DND-41 (cell line): ENCODE measurements at regions not wholly inside any gene's neighbourhood (a gene's known extent, or its start where the extent isn't known, plus 50 kb on each side); places are given as distances from the start of the nearest gene placed in this dataset.
"Not testable (repeated sequence)": the region's sequence is repeated elsewhere in the genome, so short reads cannot be mapped to it uniquely, and the experiment has no call there.

Experiments
- ATAC-seq: fragments of 200-7000 bp; cut with Tn5 transposase; 3 replicates; pipeline ENCODE4 v1.9.1; 2021; ENCODE audit warnings: low read depth; ENCODE audit not compliant: insufficient read depth
- DNase-seq: peaks from one replicate; pipeline ENCODE4 v3.0.0-alpha.2; 2020
- H2AFZ ChIP-seq: 2 replicates; pipeline ENCODE4 v1.6.0; 2012; ENCODE audit warnings: low read depth, low read length
- H3K27ac ChIP-seq: 2 replicates; pipeline ENCODE4 v1.5.1; 2012; ENCODE audit warnings: low read length, inconsistent platforms
- H3K27me3 ChIP-seq: fragments of 200-600 bp; sonication (generic); 2 replicates; pipeline ENCODE4 v1.6.0; 2012; ENCODE audit warnings: low read length, mild to moderate bottlenecking, inconsistent platforms; ENCODE audit not compliant: insufficient read depth, poor library complexity
- H3K36me3 ChIP-seq: 2 replicates; pipeline ENCODE4 v1.5.1; 2012; ENCODE audit warnings: low read length, inconsistent platforms; ENCODE audit not compliant: insufficient read depth
- H3K4me1 ChIP-seq: 2 replicates; pipeline ENCODE4 v1.5.1; 2012; ENCODE audit warnings: mild to moderate bottlenecking, low read length; ENCODE audit not compliant: insufficient read depth
- H3K4me2 ChIP-seq: 2 replicates; pipeline ENCODE4 v1.6.0; 2012; ENCODE audit warnings: mild to moderate bottlenecking, moderate library complexity, low read length, inconsistent platforms; ENCODE audit not compliant: insufficient read depth
- H3K4me3 ChIP-seq, 2 experiments: fragments of 200-600 bp in 1 of 2; shearing (Covaris generic) in 1 of 2; 2 replicates each; pipeline ENCODE4 v1.5.1; 2012 to 2016; ENCODE audit warnings: inconsistent platforms in 2 of 2, low read length in 2 of 2, mild to moderate bottlenecking in 2 of 2, low read depth in 1 of 2, moderate library complexity in 1 of 2
- H3K79me2 ChIP-seq: 2 replicates; pipeline ENCODE4 v1.6.0; 2012; ENCODE audit warnings: low read length, inconsistent platforms; ENCODE audit not compliant: insufficient read depth
- H3K9ac ChIP-seq: 2 replicates; pipeline ENCODE4 v1.6.0; 2012; ENCODE audit warnings: low read depth, mild to moderate bottlenecking, inconsistent platforms, low read length, moderate library complexity
- H3K9me3 ChIP-seq: 2 replicates; pipeline ENCODE4 v1.5.1; 2012; ENCODE audit warnings: low read length, moderate library complexity, mild to moderate bottlenecking, inconsistent platforms; ENCODE audit not compliant: insufficient read depth, severe bottlenecking
- H4K20me1 ChIP-seq: 2 replicates; pipeline ENCODE4 v1.6.0; 2012; ENCODE audit warnings: low read length; ENCODE audit not compliant: insufficient read depth
- EZH2 ChIP-seq: IDR thresholded peaks from 3 replicates; pipeline ENCODE4 v1.6.1; 2012; ENCODE audit warnings: borderline replicate concordance, low read depth, mild to moderate bottlenecking, moderate library complexity, low read length, inconsistent platforms; ENCODE audit not compliant: severe bottlenecking
- TF ChIP-seq, protein P1 (sequence below): IDR thresholded peaks from 2 replicates; pipeline ENCODE4 v1.5.1; 2012; ENCODE audit warnings: borderline replicate concordance, low read length, moderate library complexity, mild to moderate bottlenecking; ENCODE audit not compliant: poor library complexity, severe bottlenecking; ENCODE audit errors: extremely low read depth

DNA sequence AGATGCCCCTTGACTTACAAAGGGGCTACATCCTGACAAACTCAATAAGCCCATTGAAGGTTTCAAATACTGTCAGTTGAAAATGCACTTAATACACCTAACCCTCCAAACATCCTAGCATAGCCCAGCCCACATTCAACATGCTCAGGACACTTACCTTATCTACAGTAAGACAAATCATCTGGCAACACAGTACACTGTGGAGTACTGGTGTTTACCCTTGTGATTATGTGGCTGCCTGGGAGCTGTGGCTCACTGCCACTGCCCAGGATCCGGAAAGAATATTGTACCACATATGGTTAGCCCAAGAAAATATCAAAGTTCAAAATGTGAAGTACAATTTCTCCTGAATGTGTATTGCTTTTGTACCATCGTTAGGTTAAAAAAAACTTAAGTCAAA, 562.2 kb downstream of the HTR1A start:
- no peak for TF ChIP-seq EZH2
- TF ChIP-seq, protein P1, sequence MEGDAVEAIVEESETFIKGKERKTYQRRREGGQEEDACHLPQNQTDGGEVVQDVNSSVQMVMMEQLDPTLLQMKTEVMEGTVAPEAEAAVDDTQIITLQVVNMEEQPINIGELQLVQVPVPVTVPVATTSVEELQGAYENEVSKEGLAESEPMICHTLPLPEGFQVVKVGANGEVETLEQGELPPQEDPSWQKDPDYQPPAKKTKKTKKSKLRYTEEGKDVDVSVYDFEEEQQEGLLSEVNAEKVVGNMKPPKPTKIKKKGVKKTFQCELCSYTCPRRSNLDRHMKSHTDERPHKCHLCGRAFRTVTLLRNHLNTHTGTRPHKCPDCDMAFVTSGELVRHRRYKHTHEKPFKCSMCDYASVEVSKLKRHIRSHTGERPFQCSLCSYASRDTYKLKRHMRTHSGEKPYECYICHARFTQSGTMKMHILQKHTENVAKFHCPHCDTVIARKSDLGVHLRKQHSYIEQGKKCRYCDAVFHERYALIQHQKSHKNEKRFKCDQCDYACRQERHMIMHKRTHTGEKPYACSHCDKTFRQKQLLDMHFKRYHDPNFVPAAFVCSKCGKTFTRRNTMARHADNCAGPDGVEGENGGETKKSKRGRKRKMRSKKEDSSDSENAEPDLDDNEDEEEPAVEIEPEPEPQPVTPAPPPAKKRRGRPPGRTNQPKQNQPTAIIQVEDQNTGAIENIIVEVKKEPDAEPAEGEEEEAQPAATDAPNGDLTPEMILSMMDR: no peak
- DNase-seq: no peak
- ATAC-seq: no peak
- H3K79me2 ChIP-seq: no peaks in the 10 kb centered on the region
- H3K4me3 ChIP-seq: no peak overlapping the region
- no peaks in the 10 kb centered on the region for H3K4me1 ChIP-seq
- H4K20me1 ChIP-seq: no peaks in the 10 kb centered on the region
- H3K9me3 ChIP-seq: no peaks in the 10 kb centered on the region
- no peaks in the 10 kb centered on the region for H3K36me3 ChIP-seq
- H3K27me3 ChIP-seq: no peaks in the 10 kb centered on the region
- H2AFZ ChIP-seq: no peak overlapping the region
- no peak overlapping the region for H3K9ac ChIP-seq
- no peak overlapping the region for H3K4me2 ChIP-seq
- no peak overlapping the region for H3K27ac ChIP-seq

DNA sequence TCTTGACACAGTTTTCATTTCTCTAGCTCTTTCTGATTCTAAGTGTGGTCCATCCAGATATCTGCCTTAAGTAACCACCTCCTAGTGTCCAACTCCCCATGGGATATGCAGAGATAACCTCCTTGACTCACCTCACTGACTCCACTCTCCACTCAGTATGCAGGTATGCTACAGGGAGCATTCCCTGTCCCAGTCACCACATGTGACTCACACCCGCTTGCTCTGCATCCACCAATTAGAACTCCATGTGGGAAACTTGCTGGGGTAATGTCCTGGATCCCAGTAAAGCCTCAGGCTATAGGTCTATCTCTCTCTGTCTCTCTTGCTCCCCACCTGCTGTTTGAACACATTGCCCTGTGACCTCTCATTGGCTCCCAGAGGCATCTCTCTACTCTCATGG, 563.9 kb downstream of the HTR1A start:
- no peaks in the 10 kb centered on the region for H3K27me3 ChIP-seq
- H3K4me2 ChIP-seq: no peak overlapping the region
- no peak overlapping the region for H3K27ac ChIP-seq
- no peak overlapping the region for H2AFZ ChIP-seq
- no peak overlapping the region for H3K4me3 ChIP-seq
- TF ChIP-seq EZH2: no peak
- TF ChIP-seq, protein P1: no peak
- no peaks in the 10 kb centered on the region for H4K20me1 ChIP-seq
- H3K9ac ChIP-seq: no peak overlapping the region
- no peaks in the 10 kb centered on the region for H3K36me3 ChIP-seq
- DNase-seq (no peak), ATAC-seq (no peak)
- H3K4me1 ChIP-seq: no peaks in the 10 kb centered on the region
- H3K9me3 ChIP-seq: no peaks in the 10 kb centered on the region
- H3K79me2 ChIP-seq: no peaks in the 10 kb centered on the region

DNA sequence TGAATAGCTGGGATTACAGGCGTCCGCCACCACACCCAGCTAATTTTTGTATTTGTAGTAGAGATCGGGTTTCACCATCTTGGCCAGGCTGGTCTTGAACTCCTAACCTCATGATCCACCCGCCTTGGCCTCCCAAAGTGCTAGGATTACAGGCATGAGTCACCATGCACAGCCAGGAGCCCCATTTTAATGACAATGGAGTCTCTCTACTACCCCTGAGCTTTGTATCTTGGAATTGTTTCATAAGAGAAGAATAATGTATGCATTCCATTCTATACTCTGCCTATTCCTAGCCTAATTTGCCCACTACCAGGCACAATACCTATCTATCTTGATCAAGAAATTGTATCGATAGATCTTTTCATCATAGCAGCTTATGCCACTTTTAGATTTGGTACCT, 574.1 kb downstream of the HTR1A start:
- not testable (repeated sequence) for H3K9me3 ChIP-seq, H3K4me2 ChIP-seq, H2AFZ ChIP-seq, DNase-seq, H3K4me1 ChIP-seq, ATAC-seq, H3K36me3 ChIP-seq, H4K20me1 ChIP-seq, H3K27me3 ChIP-seq, H3K9ac ChIP-seq, H3K4me3 ChIP-seq, H3K79me2 ChIP-seq, H3K27ac ChIP-seq

DNA sequence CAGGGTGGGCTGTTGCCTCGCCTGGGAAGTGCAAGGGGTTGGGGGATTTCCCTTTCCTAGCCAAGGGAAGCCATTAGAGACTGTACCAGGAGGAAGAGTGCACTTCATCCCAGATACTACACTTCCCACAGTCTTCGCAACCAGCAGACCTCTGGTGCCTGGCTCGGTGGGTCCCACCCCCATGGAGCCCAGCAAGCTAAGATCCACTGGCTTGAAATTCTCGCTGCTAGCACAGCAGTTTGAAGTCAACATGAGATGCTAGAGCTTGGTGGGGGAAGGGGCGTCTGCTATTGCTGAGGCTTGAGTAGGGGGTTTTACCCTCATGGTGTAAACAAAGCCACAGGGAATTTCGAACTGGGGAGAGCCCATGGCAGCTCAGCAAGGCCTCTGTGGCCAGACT, 586.4 kb downstream of the HTR1A start:
- Histone ChIP-seq H3K36me3 (no peaks in the 10 kb centered on the region), H3K4me1 (no peaks in the 10 kb centered on the region), H3K27ac (no peak overlapping the region), H4K20me1 (no peaks in the 10 kb centered on the region), H3K79me2 (no peaks in the 10 kb centered on the region), H3K27me3 (no peaks in the 10 kb centered on the region), H2AFZ (no peak overlapping the region), H3K9ac (no peak overlapping the region), H3K9me3 (no peaks in the 10 kb centered on the region), H3K4me3 (no peak overlapping the region), H3K4me2 (no peak overlapping the region)
- no peak for ATAC-seq
- no peak for DNase-seq
- TF ChIP-seq, protein P1: no peak
- TF ChIP-seq EZH2: no peak
